ENCODE measurements at regions not wholly inside any gene's neighbourhood (a gene's known extent, or its start where the extent isn't known, plus 50 kb on each side); places are given as distances from the start of the nearest gene placed in this dataset.

DNA sequence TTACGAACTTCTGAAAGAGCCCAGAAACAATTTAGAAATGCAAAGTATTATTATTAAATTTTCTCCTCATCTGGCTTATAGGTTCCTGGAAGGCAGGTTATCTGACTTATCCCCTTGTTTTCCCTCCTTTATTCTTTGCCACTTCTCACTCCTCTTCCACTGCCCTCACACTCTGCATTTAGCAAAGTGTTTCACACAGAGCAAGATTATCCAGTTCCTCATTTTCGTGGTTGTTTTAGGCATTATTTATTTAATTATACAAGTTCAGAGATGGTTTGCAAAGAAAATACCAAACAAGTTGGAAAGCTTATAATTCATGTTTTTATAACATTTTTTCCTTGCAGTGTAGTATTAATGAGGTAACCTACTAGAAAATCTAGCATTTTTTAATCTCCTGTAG, 544.9 kb downstream of the NSUN3 start:
- H4K20me1 ChIP-seq (ENCODE audit: insufficient read depth, poor library complexity, severe bottlenecking), result no peaks in the 10 kb centered on the region
- TF ChIP-seq, protein P1, sequence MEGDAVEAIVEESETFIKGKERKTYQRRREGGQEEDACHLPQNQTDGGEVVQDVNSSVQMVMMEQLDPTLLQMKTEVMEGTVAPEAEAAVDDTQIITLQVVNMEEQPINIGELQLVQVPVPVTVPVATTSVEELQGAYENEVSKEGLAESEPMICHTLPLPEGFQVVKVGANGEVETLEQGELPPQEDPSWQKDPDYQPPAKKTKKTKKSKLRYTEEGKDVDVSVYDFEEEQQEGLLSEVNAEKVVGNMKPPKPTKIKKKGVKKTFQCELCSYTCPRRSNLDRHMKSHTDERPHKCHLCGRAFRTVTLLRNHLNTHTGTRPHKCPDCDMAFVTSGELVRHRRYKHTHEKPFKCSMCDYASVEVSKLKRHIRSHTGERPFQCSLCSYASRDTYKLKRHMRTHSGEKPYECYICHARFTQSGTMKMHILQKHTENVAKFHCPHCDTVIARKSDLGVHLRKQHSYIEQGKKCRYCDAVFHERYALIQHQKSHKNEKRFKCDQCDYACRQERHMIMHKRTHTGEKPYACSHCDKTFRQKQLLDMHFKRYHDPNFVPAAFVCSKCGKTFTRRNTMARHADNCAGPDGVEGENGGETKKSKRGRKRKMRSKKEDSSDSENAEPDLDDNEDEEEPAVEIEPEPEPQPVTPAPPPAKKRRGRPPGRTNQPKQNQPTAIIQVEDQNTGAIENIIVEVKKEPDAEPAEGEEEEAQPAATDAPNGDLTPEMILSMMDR (IDR thresholded peaks at IDR 0.05; ENCODE audit: poor library complexity), result no peak
- no peak for TF ChIP-seq EZH2phosphoT487 (IDR thresholded peaks at IDR 0.05; ENCODE audit: low read depth, severe bottlenecking, unreplicated experiment)
- TF ChIP-seq EZH2 (IDR thresholded peaks at IDR 0.05; ENCODE audit: borderline replicate concordance), result no peak
- WGBS (ENCODE audit: low lambda C conversion rate, missing lambda C conversion rate), result 57% methylated on average over 2 of the region's 2 CpGs

DNA sequence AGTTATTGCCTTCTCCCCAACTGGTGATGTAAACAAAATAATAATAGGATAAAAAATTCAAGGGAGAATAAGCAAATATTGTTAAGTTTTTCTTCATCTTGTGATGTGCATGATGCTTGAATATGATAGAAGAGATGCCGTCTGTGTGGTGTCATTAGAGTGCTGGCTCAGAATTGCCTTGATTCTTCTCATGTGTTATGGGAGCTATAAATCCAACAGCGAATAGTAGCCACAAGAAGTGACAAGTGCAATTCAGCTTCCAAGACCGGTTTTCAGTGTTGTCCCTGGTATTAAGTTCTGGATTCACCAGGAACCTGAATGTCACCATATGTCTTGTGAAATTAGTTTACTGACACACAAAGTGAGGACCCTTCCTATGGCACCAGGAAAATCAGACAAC, 547.0 kb downstream of the NSUN3 start:
- H3K4me3 ChIP-seq, result no peak overlapping the region
- no peak overlapping the region for H2AFZ ChIP-seq
- H3K4me1 ChIP-seq (ENCODE audit: insufficient read depth), result no peaks in the 10 kb centered on the region
- H3K79me2 ChIP-seq, result no peaks in the 10 kb centered on the region
- no peaks in the 10 kb centered on the region for H3K36me3 ChIP-seq (replicated peaks; ENCODE audit: insufficient read depth, low read depth)
- no peak overlapping the region for H3K4me2 ChIP-seq
- no peaks in the 10 kb centered on the region for H3K9me2 ChIP-seq (replicated peaks; ENCODE audit: insufficient read depth)
- no peak for DNase-seq (ENCODE audit: low spot score)
- H4K20me1 ChIP-seq (ENCODE audit: insufficient read depth, poor library complexity, severe bottlenecking), result no peaks in the 10 kb centered on the region
- WGBS (ENCODE audit: low lambda C conversion rate, missing lambda C conversion rate), result 87% methylated on average over 3 of the region's 3 CpGs
- no peak overlapping the region for H3K27ac ChIP-seq
- TF ChIP-seq, protein P1 (IDR thresholded peaks at IDR 0.05; ENCODE audit: poor library complexity), result no peak
- TF ChIP-seq EZH2 (IDR thresholded peaks at IDR 0.05; ENCODE audit: borderline replicate concordance), result no peak
- no peak for TF ChIP-seq EZH2phosphoT487 (IDR thresholded peaks at IDR 0.05; ENCODE audit: low read depth, severe bottlenecking, unreplicated experiment)
- no peaks in the 10 kb centered on the region for H3K9me3 ChIP-seq (ENCODE audit: low read depth)
- H3K27me3 ChIP-seq, result no peaks in the 10 kb centered on the region

More for the DNA sequence above, 544.9 kb downstream of the NSUN3 start:
- no peaks in the 10 kb centered on the region for H3K4me1 ChIP-seq (ENCODE audit: insufficient read depth)
- H3K79me2 ChIP-seq, result no peaks in the 10 kb centered on the region
- no peak for DNase-seq (ENCODE audit: low spot score)
- H3K4me2 ChIP-seq, result no peak overlapping the region
- H3K9me3 ChIP-seq (ENCODE audit: low read depth), result no peaks in the 10 kb centered on the region
- H3K36me3 ChIP-seq (replicated peaks; ENCODE audit: insufficient read depth, low read depth), result no peaks in the 10 kb centered on the region
- no peak overlapping the region for H3K27ac ChIP-seq
- no peaks in the 10 kb centered on the region for H3K9me2 ChIP-seq (replicated peaks; ENCODE audit: insufficient read depth)
- no peak overlapping the region for H2AFZ ChIP-seq
- no peaks in the 10 kb centered on the region for H3K27me3 ChIP-seq
- H3K4me3 ChIP-seq, result no peak overlapping the region

DNA sequence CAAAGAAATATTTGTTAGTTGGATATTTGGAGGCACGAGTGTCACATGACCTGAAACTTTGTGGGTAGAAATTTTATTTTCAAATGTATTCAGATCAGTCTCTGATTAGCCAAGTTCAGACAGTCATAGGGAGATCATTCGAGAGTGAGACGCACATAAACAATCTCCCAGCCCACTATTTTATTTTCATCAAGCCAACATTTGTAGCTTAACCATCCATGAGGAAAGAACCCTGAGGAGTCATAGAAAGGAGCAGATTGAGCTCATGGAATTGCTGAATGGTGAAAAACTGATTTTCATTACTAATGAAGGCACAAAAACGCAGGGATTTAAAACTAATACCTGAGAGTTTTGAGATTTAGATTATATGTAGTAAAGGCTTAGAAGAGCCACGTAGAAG, 548.7 kb downstream of the NSUN3 start:
- Histone ChIP-seq H3K4me1 (ENCODE audit: insufficient read depth) (no peaks in the 10 kb centered on the region), H3K4me3 (no peak overlapping the region), H3K79me2 (no peaks in the 10 kb centered on the region), H4K20me1 (ENCODE audit: insufficient read depth, poor library complexity, severe bottlenecking) (no peaks in the 10 kb centered on the region), H3K27ac (no peak overlapping the region), H3K27me3 (no peaks in the 10 kb centered on the region), H3K36me3 (replicated peaks; ENCODE audit: insufficient read depth, low read depth) (no peaks in the 10 kb centered on the region), H3K9me2 (replicated peaks; ENCODE audit: insufficient read depth) (no peaks in the 10 kb centered on the region), H3K9me3 (ENCODE audit: low read depth) (no peaks in the 10 kb centered on the region), H2AFZ (no peak overlapping the region), H3K4me2 (no peak overlapping the region)
- DNase-seq (ENCODE audit: low spot score), result no peak
- TF ChIP-seq, protein P1 (IDR thresholded peaks at IDR 0.05; ENCODE audit: poor library complexity), result no peak
- no peak for TF ChIP-seq EZH2phosphoT487 (IDR thresholded peaks at IDR 0.05; ENCODE audit: low read depth, severe bottlenecking, unreplicated experiment)
- WGBS (ENCODE audit: low lambda C conversion rate, missing lambda C conversion rate), result 86% methylated on average over 5 of the region's 5 CpGs

DNA sequence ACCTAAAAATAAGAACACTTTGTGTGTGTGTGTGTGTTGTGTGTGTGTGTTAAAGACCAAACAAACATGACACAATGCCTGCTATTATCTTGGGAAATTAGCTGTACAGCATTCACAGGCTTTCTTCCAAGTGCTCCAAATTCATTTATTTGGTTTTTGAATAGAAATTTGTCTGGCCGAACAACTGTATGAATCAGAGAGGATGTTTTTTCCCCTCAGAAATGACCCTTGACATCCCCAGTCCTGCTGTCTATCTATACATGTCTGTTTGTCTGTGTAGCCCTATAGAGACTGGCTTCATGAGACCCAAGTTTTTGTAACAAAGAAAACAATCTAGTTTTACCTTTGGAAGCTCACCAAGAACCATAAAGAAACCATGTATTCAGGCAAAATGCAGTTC, 549.8 kb downstream of the NSUN3 start:
- no peaks in the 10 kb centered on the region for H3K79me2 ChIP-seq
- H3K27ac ChIP-seq, result no peak overlapping the region
- no peaks in the 10 kb centered on the region for H3K9me3 ChIP-seq (ENCODE audit: low read depth)
- H3K27me3 ChIP-seq, result no peaks in the 10 kb centered on the region
- 88% methylated on average over 1 of the region's 1 CpG for WGBS (ENCODE audit: low lambda C conversion rate, missing lambda C conversion rate)
- DNase-seq (ENCODE audit: low spot score), result no peak
- no peak overlapping the region for H2AFZ ChIP-seq
- no peak for TF ChIP-seq EZH2phosphoT487 (IDR thresholded peaks at IDR 0.05; ENCODE audit: low read depth, severe bottlenecking, unreplicated experiment)
- TF ChIP-seq EZH2 (IDR thresholded peaks at IDR 0.05; ENCODE audit: borderline replicate concordance), result no peak
- TF ChIP-seq, protein P1 (IDR thresholded peaks at IDR 0.05; ENCODE audit: poor library complexity), result no peak
- H3K4me3 ChIP-seq, result no peak overlapping the region
- H3K36me3 ChIP-seq (replicated peaks; ENCODE audit: insufficient read depth, low read depth), result no peaks in the 10 kb centered on the region
- no peaks in the 10 kb centered on the region for H3K9me2 ChIP-seq (replicated peaks; ENCODE audit: insufficient read depth)
- no peaks in the 10 kb centered on the region for H4K20me1 ChIP-seq (ENCODE audit: insufficient read depth, poor library complexity, severe bottlenecking)
- H3K4me1 ChIP-seq (ENCODE audit: insufficient read depth), result no peaks in the 10 kb centered on the region
- H3K4me2 ChIP-seq, result no peak overlapping the region
